Mucosa of stomach (tissue), 1 donor: ENCODE measurements at regions not wholly inside any gene's neighbourhood (a gene's known extent, or its start where the extent isn't known, plus 50 kb on each side); places are given as distances from the start of the nearest gene placed in this dataset.

Experiments used
- H3K27me3 ChIP-seq: one replicate; pipeline ENCODE4 v1.7.0; 2013; ENCODE audit warnings: mild to moderate bottlenecking, low read length; ENCODE audit not compliant: control insufficient read depth, insufficient read depth
- H3K36me3 ChIP-seq: one replicate; pipeline ENCODE4 v1.7.0; 2013; ENCODE audit warnings: low read length; ENCODE audit not compliant: control insufficient read depth, insufficient read depth
- H3K4me1 ChIP-seq: one replicate; pipeline ENCODE4 v1.7.0; 2013; ENCODE audit warnings: mild to moderate bottlenecking, low read length; ENCODE audit not compliant: control insufficient read depth, insufficient read depth
- H3K4me3 ChIP-seq: one replicate; pipeline ENCODE4 v1.7.0; 2013; ENCODE audit warnings: low read length
- H3K9ac ChIP-seq: one replicate; pipeline ENCODE4 v1.7.0; 2013; ENCODE audit warnings: mild to moderate bottlenecking, low read length, moderate library complexity
- H3K9me3 ChIP-seq: one replicate; pipeline ENCODE4 v1.7.0; 2013; ENCODE audit warnings: mild to moderate bottlenecking, low read length, moderate library complexity; ENCODE audit not compliant: control insufficient read depth
- donor health status: Pancreatic carcinoma.

GRCh38 chr16:65787921-65788320 lies 578.6 kb upstream of the CDH5 start:
- H3K4me1 ChIP-seq = no peaks in the 10 kb centered on the region
- no peak overlapping the region for H3K4me3 ChIP-seq
- H3K9ac ChIP-seq = no peak overlapping the region
- H3K27me3 ChIP-seq = no peaks in the 10 kb centered on the region
- H3K9me3 ChIP-seq = no peaks in the 10 kb centered on the region
- no peaks in the 10 kb centered on the region for H3K36me3 ChIP-seq

GRCh38 chr16:65786916-65787315 lies 579.6 kb upstream of the CDH5 start:
- H3K9me3 ChIP-seq = no peaks in the 10 kb centered on the region
- H3K4me3 ChIP-seq = no peak overlapping the region
- no peaks in the 10 kb centered on the region for H3K36me3 ChIP-seq
- no peak overlapping the region for H3K9ac ChIP-seq
- no peaks in the 10 kb centered on the region for H3K4me1 ChIP-seq
- no peaks in the 10 kb centered on the region for H3K27me3 ChIP-seq

- Histone ChIP-seq H3K4me1 (no peaks in the 10 kb centered on the region), H3K4me3 (no peak overlapping the region), H3K9me3 (no peaks in the 10 kb centered on the region), H3K9ac (no peak overlapping the region), H3K27me3 (no peaks in the 10 kb centered on the region), H3K36me3 (no peaks in the 10 kb centered on the region)
Observed at GRCh38 chr16:65783709-65784474, 582.6 kb upstream of the CDH5 start.

GRCh38 chr16:65782611-65783600 lies 583.6 kb upstream of the CDH5 start:
- H3K27me3 ChIP-seq = no peaks in the 10 kb centered on the region

GRCh38 chr16:65781855-65782254 lies 584.6 kb upstream of the CDH5 start:
- Histone ChIP-seq H3K9me3 (no peaks in the 10 kb centered on the region), H3K36me3 (no peaks in the 10 kb centered on the region), H3K27me3 (no peaks in the 10 kb centered on the region)

More at GRCh38 chr16:65782611-65783600, 583.6 kb upstream of the CDH5 start:
- no peak overlapping the region for H3K9ac ChIP-seq
- H3K4me3 ChIP-seq = no peak overlapping the region
- H3K4me1 ChIP-seq = no peaks in the 10 kb centered on the region
- no peaks in the 10 kb centered on the region for H3K36me3 ChIP-seq
- H3K9me3 ChIP-seq = no peaks in the 10 kb centered on the region

GRCh38 chr16:65781363-65781762 lies 585.1 kb upstream of the CDH5 start:
- no peaks in the 10 kb centered on the region for H3K9me3 ChIP-seq
- H3K36me3 ChIP-seq = no peaks in the 10 kb centered on the region
- H3K4me3 ChIP-seq = no peak overlapping the region
- no peaks in the 10 kb centered on the region for H3K27me3 ChIP-seq
- no peak overlapping the region for H3K9ac ChIP-seq
- no peaks in the 10 kb centered on the region for H3K4me1 ChIP-seq

More at GRCh38 chr16:65781855-65782254, 584.6 kb upstream of the CDH5 start:
- Histone ChIP-seq H3K4me3 (no peak overlapping the region), H3K9ac (no peak overlapping the region), H3K4me1 (no peaks in the 10 kb centered on the region)

- Histone ChIP-seq H3K9me3 (no peaks in the 10 kb centered on the region), H3K9ac (no peak overlapping the region), H3K27me3 (no peaks in the 10 kb centered on the region), H3K36me3 (no peaks in the 10 kb centered on the region), H3K4me3 (no peak overlapping the region), H3K4me1 (no peaks in the 10 kb centered on the region)
Observed at GRCh38 chr16:65779201-65779600, 587.3 kb upstream of the CDH5 start.

GRCh38 chr16:65776639-65777183 lies 589.8 kb upstream of the CDH5 start:
- Histone ChIP-seq H3K4me3 (no peak overlapping the region), H3K4me1 (no peaks in the 10 kb centered on the region), H3K36me3 (no peaks in the 10 kb centered on the region), H3K9me3 (no peaks in the 10 kb centered on the region), H3K9ac (no peak overlapping the region), H3K27me3 (no peaks in the 10 kb centered on the region)

GRCh38 chr16:65775829-65776228 lies 590.7 kb upstream of the CDH5 start:
- H3K27me3 ChIP-seq = no peaks in the 10 kb centered on the region
- H3K9ac ChIP-seq = no peak overlapping the region

GRCh38 chr16:65774350-65774749 lies 592.1 kb upstream of the CDH5 start:
- Histone ChIP-seq H3K9me3 (peaks cover 4% of the 10 kb centered on the region), H3K4me3 (no peak overlapping the region), H3K9ac (no peak overlapping the region), H3K36me3 (no peaks in the 10 kb centered on the region), H3K4me1 (no peaks in the 10 kb centered on the region), H3K27me3 (no peaks in the 10 kb centered on the region)

More at GRCh38 chr16:65775829-65776228, 590.7 kb upstream of the CDH5 start:
- no peak overlapping the region for H3K4me3 ChIP-seq
- no peaks in the 10 kb centered on the region for H3K36me3 ChIP-seq
- no peaks in the 10 kb centered on the region for H3K4me1 ChIP-seq
- H3K9me3 ChIP-seq = peaks cover under 1% of the 10 kb centered on the region

- Histone ChIP-seq H3K9ac (no peak overlapping the region), H3K4me3 (no peak overlapping the region), H3K4me1 (no peaks in the 10 kb centered on the region), H3K27me3 (no peaks in the 10 kb centered on the region), H3K9me3 (peaks cover 4% of the 10 kb centered on the region), H3K36me3 (no peaks in the 10 kb centered on the region)
Observed at GRCh38 chr16:65773301-65773874, 593.1 kb upstream of the CDH5 start.
